ENCODE measurements at regions not wholly inside any gene's neighbourhood (a gene's known extent, or its start where the extent isn't known, plus 50 kb on each side); places are given as distances from the start of the nearest gene placed in this dataset.

DNA sequence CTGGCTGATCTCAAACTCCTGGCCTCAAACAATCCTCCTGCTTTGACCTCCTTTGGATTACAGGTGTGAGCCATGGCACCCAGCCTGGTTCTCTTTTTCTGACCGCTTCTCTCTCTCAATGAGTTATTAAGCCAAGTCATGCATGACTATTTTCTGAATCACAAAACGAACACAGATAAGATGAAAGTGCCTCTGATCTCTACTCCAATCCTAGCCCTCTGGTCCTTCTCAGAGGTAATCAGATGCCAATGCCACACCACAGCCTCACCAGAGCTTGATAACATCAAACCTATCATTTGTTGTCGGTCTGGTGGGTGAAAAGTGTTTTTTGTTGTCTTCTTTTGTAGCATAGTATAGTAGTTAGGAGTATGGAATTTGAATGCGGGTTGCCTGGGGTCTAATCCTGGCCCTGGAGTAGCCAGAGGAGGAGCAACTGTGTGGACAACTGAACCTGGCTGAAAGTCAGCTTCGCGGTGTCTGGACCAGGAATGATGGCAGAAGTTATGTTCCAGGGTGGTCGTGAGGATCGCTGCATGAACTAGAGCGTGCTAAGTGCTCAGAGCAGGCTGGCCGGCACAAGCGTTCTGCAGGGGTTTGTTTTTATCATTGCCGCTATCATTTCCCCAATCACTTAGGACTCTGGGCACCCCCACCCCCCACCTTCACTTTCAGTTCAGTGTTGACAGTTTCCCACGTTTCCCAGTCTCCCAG is 77.9 kb downstream of the SPRING1 start:
- Histone ChIP-seq H3K27me3 (ENCODE audit: insufficient read depth, low read length, poor library complexity) (no peaks in the 10 kb centered on the region), H3K79me2 (ENCODE audit: control insufficient read depth, insufficient read depth, low read length) (no peaks in the 10 kb centered on the region), H4K5ac (ENCODE audit: low read length) (no peak overlapping the region), H2BK120ac (ENCODE audit: low read depth, low read length) (no peak overlapping the region), H4K8ac (ENCODE audit: low read depth, low read length) (no peak overlapping the region), H3K36me3 (ENCODE audit: control insufficient read depth, insufficient read depth, low read length) (no peaks in the 10 kb centered on the region), H3K27ac (ENCODE audit: low read depth, low read length) (no peak overlapping the region), H3K79me1 (ENCODE audit: low read length) (no peaks in the 10 kb centered on the region), H3K4me3 (ENCODE audit: low read length) (no peak overlapping the region), H3K4me1 (ENCODE audit: control insufficient read depth, low read depth, low read length) (no peaks in the 10 kb centered on the region), H2AK5ac (ENCODE audit: low read length) (no peak overlapping the region), H3K23ac (ENCODE audit: low read length) (no peak overlapping the region), H3K9ac (ENCODE audit: low read length) (no peak overlapping the region), H2BK5ac (ENCODE audit: low read length) (no peak overlapping the region), H3K4ac (ENCODE audit: low read depth, low read length) (no peak overlapping the region), H3K18ac (ENCODE audit: low read length) (no peak overlapping the region), H2BK15ac (replicated peaks; ENCODE audit: low read depth) (no peak overlapping the region), H3K4me2 (ENCODE audit: low read length) (no peak overlapping the region), H3K56ac (ENCODE audit: low read length) (no peak overlapping the region)
- no peak for DNase-seq
- WGBS (ENCODE audit: extremely low coverage, insufficient coverage, low lambda C conversion rate) = no CpG with 5 or more reads among the region's 13 CpGs

DNA sequence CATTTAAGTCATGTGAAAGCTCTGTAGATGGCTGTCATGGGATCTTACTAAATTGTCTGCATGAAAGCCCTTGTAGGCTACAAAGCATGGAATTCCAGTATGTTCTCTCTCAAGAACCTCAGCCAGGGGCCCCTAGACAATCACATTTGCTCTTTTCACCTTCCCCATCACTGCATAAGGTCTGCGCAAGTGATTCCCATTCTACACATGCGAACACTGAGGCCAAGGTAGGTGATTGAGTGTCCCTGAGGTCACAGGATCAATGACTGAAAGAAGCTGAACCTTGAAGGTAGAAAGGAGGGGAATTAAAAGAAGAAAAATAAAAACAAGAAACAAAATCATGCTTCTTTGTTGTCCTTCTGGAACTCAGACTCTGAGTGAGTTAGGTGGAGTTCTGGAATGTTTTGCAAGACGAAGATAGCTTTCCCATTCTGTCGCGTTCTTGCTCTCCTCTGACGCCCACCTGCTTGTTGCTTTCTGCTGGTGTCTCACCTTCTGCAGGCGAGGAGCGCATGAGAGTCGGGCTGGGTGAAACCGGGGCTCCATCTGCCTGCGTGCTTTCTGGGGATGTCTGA is 79.9 kb downstream of the SPRING1 start:
- H2BK15ac ChIP-seq (replicated peaks; ENCODE audit: low read depth) = no peak overlapping the region
- no peak overlapping the region for H3K18ac ChIP-seq (ENCODE audit: low read length)
- no peak overlapping the region for H3K56ac ChIP-seq (ENCODE audit: low read length)
- H3K27me3 ChIP-seq (ENCODE audit: insufficient read depth, low read length, poor library complexity) = no peaks in the 10 kb centered on the region
- H3K4me1 ChIP-seq (ENCODE audit: control insufficient read depth, low read depth, low read length) = no peaks in the 10 kb centered on the region
- no peak overlapping the region for H2AK5ac ChIP-seq (ENCODE audit: low read length)
- H3K9ac ChIP-seq (ENCODE audit: low read length) = no peak overlapping the region
- no peak for DNase-seq
- no peak overlapping the region for H3K27ac ChIP-seq (ENCODE audit: low read depth, low read length)
- no peaks in the 10 kb centered on the region for H3K36me3 ChIP-seq (ENCODE audit: control insufficient read depth, insufficient read depth, low read length)
- no peak overlapping the region for H4K8ac ChIP-seq (ENCODE audit: low read depth, low read length)
- H3K79me2 ChIP-seq (ENCODE audit: control insufficient read depth, insufficient read depth, low read length) = no peaks in the 10 kb centered on the region
- H2BK5ac ChIP-seq (ENCODE audit: low read length) = no peak overlapping the region
- no peak overlapping the region for H3K4me2 ChIP-seq (ENCODE audit: low read length)
- H3K79me1 ChIP-seq (ENCODE audit: low read length) = no peaks in the 10 kb centered on the region
- no peak overlapping the region for H3K4me3 ChIP-seq (ENCODE audit: low read length)
- no peak overlapping the region for H2BK120ac ChIP-seq (ENCODE audit: low read depth, low read length)
- no CpG with 5 or more reads among the region's 11 CpGs for WGBS (ENCODE audit: extremely low coverage, insufficient coverage, low lambda C conversion rate)
- H3K23ac ChIP-seq (ENCODE audit: low read length) = no peak overlapping the region
- no peak overlapping the region for H4K5ac ChIP-seq (ENCODE audit: low read length)
- no peak overlapping the region for H3K4ac ChIP-seq (ENCODE audit: low read depth, low read length)

DNA sequence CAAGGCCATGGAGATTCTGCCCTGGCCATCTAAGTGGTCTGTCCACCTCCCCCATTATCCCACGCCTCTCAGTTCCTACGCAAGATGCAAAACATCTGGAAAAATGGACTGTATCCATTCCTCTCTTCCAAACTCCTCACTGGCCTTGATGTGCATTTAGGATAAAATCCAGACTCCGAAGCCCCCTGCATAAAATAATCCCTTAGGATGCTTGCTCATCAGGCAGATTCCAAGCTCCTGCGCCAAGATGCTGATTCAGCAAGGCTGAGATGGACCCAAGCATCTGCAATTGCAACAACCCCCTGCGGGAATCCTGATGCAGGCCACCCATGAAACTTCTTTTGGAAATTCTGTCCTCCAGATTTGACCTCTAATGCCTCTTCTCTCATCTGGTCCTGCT is 81.6 kb downstream of the SPRING1 start:
- no peaks in the 10 kb centered on the region for H3K36me3 ChIP-seq (ENCODE audit: control insufficient read depth, insufficient read depth, low read length)
- no peak overlapping the region for H3K56ac ChIP-seq (ENCODE audit: low read length)
- H2AK5ac ChIP-seq (ENCODE audit: low read length) = no peak overlapping the region
- H3K4me1 ChIP-seq (ENCODE audit: control insufficient read depth, low read depth, low read length) = no peaks in the 10 kb centered on the region
- no peak overlapping the region for H3K4me3 ChIP-seq (ENCODE audit: low read length)
- H4K5ac ChIP-seq (ENCODE audit: low read length) = no peak overlapping the region
- H3K4ac ChIP-seq (ENCODE audit: low read depth, low read length) = no peak overlapping the region
- no peak overlapping the region for H2BK15ac ChIP-seq (replicated peaks; ENCODE audit: low read depth)
- H3K27me3 ChIP-seq (ENCODE audit: insufficient read depth, low read length, poor library complexity) = no peaks in the 10 kb centered on the region
- H2BK120ac ChIP-seq (ENCODE audit: low read depth, low read length) = no peak overlapping the region
- H3K9ac ChIP-seq (ENCODE audit: low read length) = no peak overlapping the region
- WGBS (ENCODE audit: extremely low coverage, insufficient coverage, low lambda C conversion rate) = no CpG with 5 or more reads among the region's 5 CpGs
- no peak overlapping the region for H3K27ac ChIP-seq (ENCODE audit: low read depth, low read length)
- H3K79me2 ChIP-seq (ENCODE audit: control insufficient read depth, insufficient read depth, low read length) = no peaks in the 10 kb centered on the region
- no peak overlapping the region for H3K23ac ChIP-seq (ENCODE audit: low read length)
- H3K79me1 ChIP-seq (ENCODE audit: low read length) = no peaks in the 10 kb centered on the region
- no peak overlapping the region for H2BK5ac ChIP-seq (ENCODE audit: low read length)
- H4K8ac ChIP-seq (ENCODE audit: low read depth, low read length) = no peak overlapping the region
- H3K4me2 ChIP-seq (ENCODE audit: low read length) = no peak overlapping the region
- no peak overlapping the region for H3K18ac ChIP-seq (ENCODE audit: low read length)
- no peak for DNase-seq

GRCh38 chr12:116654226-116654743 is 83.6 kb downstream of the SPRING1 start:
- H2BK15ac ChIP-seq (replicated peaks; ENCODE audit: low read depth) = no peak overlapping the region
- H4K5ac ChIP-seq (ENCODE audit: low read length) = no peak overlapping the region
- no peak overlapping the region for H3K27ac ChIP-seq (ENCODE audit: low read depth, low read length)
- no peak overlapping the region for H3K4ac ChIP-seq (ENCODE audit: low read depth, low read length)
- H3K79me1 ChIP-seq (ENCODE audit: low read length) = no peaks in the 10 kb centered on the region
- H2BK120ac ChIP-seq (ENCODE audit: low read depth, low read length) = no peak overlapping the region
- H3K9ac ChIP-seq (ENCODE audit: low read length) = no peak overlapping the region
- no peak overlapping the region for H3K4me2 ChIP-seq (ENCODE audit: low read length)
- H3K27me3 ChIP-seq (ENCODE audit: insufficient read depth, low read length, poor library complexity) = no peaks in the 10 kb centered on the region
- DNase-seq = no peak
- no CpG with 5 or more reads among the region's 6 CpGs for WGBS (ENCODE audit: extremely low coverage, insufficient coverage, low lambda C conversion rate)
- no peak overlapping the region for H3K23ac ChIP-seq (ENCODE audit: low read length)
- H3K18ac ChIP-seq (ENCODE audit: low read length) = no peak overlapping the region
- H3K79me2 ChIP-seq (ENCODE audit: control insufficient read depth, insufficient read depth, low read length) = no peaks in the 10 kb centered on the region
- H3K4me3 ChIP-seq (ENCODE audit: low read length) = no peak overlapping the region
- H3K4me1 ChIP-seq (ENCODE audit: control insufficient read depth, low read depth, low read length) = no peaks in the 10 kb centered on the region
- no peak overlapping the region for H4K8ac ChIP-seq (ENCODE audit: low read depth, low read length)
- no peak overlapping the region for H2AK5ac ChIP-seq (ENCODE audit: low read length)
- H3K56ac ChIP-seq (ENCODE audit: low read length) = no peak overlapping the region
- no peaks in the 10 kb centered on the region for H3K36me3 ChIP-seq (ENCODE audit: control insufficient read depth, insufficient read depth, low read length)
- no peak overlapping the region for H2BK5ac ChIP-seq (ENCODE audit: low read length)

GRCh38 chr12:116651089-116651488 is 86.8 kb downstream of the SPRING1 start:
- Histone ChIP-seq H2AK5ac (ENCODE audit: low read length) (no peak overlapping the region), H3K79me1 (ENCODE audit: low read length) (no peaks in the 10 kb centered on the region), H3K18ac (ENCODE audit: low read length) (no peak overlapping the region)

More at GRCh38 chr12:116651089-116651488, 86.8 kb downstream of the SPRING1 start:
- H2BK120ac ChIP-seq (ENCODE audit: low read depth, low read length) = no peak overlapping the region
- no peaks in the 10 kb centered on the region for H3K27me3 ChIP-seq (ENCODE audit: insufficient read depth, low read length, poor library complexity)
- DNase-seq = no peak
- H3K79me2 ChIP-seq (ENCODE audit: control insufficient read depth, insufficient read depth, low read length) = no peaks in the 10 kb centered on the region
- H3K56ac ChIP-seq (ENCODE audit: low read length) = no peak overlapping the region
- H2BK5ac ChIP-seq (ENCODE audit: low read length) = no peak overlapping the region
- H4K8ac ChIP-seq (ENCODE audit: low read depth, low read length) = no peak overlapping the region
- no peak overlapping the region for H3K4me2 ChIP-seq (ENCODE audit: low read length)
- H2BK15ac ChIP-seq (replicated peaks; ENCODE audit: low read depth) = no peak overlapping the region
- no peak overlapping the region for H3K4me3 ChIP-seq (ENCODE audit: low read length)
- H3K4ac ChIP-seq (ENCODE audit: low read depth, low read length) = no peak overlapping the region
- no peaks in the 10 kb centered on the region for H3K36me3 ChIP-seq (ENCODE audit: control insufficient read depth, insufficient read depth, low read length)
- H3K4me1 ChIP-seq (ENCODE audit: control insufficient read depth, low read depth, low read length) = no peaks in the 10 kb centered on the region
- H3K27ac ChIP-seq (ENCODE audit: low read depth, low read length) = no peak overlapping the region
- no peak overlapping the region for H3K23ac ChIP-seq (ENCODE audit: low read length)
- no CpG with 5 or more reads among the region's 5 CpGs for WGBS (ENCODE audit: extremely low coverage, insufficient coverage, low lambda C conversion rate)
- no peak overlapping the region for H4K5ac ChIP-seq (ENCODE audit: low read length)
- H3K9ac ChIP-seq (ENCODE audit: low read length) = no peak overlapping the region

Data from mesendoderm (in vitro differentiated cells).